Liver (tissue), 8 donors: ENCODE measurements at regions not wholly inside any gene's neighbourhood (a gene's known extent, or its start where the extent isn't known, plus 50 kb on each side); places are given as distances from the start of the nearest gene placed in this dataset.

ENCODE experiments used
- DNase-seq: peaks from one replicate; pipeline ENCODE4 v3.0.0-alpha.2; 2017; ENCODE audit warnings: low spot score
- H3K27ac ChIP-seq, 2 donors: one replicate each; pipeline ENCODE4 v1.7.0; 2013; ENCODE audit warnings: inconsistent platforms in 2 of 2, low read length in 2 of 2, control low read depth in 1 of 2, low read depth in 1 of 2, mild to moderate bottlenecking in 1 of 2
- H3K27me3 ChIP-seq, 4 donors: one replicate each; pipeline versions ENCODE4 v1.6.1 to v1.7.0; 2013; ENCODE audit warnings: low read length in 3 of 4, inconsistent platforms in 1 of 4, mild to moderate bottlenecking in 1 of 4, moderate library complexity in 1 of 4; ENCODE audit not compliant: control insufficient read depth in 4 of 4, insufficient read depth in 4 of 4
- H3K36me3 ChIP-seq, 4 donors: one replicate each; pipeline versions ENCODE4 v1.6.1 to v1.7.0; 2013; ENCODE audit warnings: low read length in 3 of 4, mild to moderate bottlenecking in 3 of 4, low read depth in 1 of 4, moderate library complexity in 1 of 4; ENCODE audit not compliant: control insufficient read depth in 4 of 4, insufficient read depth in 3 of 4
- H3K4me1 ChIP-seq, 4 donors: one replicate each; pipeline versions ENCODE4 v1.6.1 to v1.7.0; 2013; ENCODE audit warnings: low read length in 3 of 4, mild to moderate bottlenecking in 3 of 4, moderate library complexity in 1 of 4; ENCODE audit not compliant: control insufficient read depth in 4 of 4, insufficient read depth in 4 of 4
- H3K4me3 ChIP-seq, 3 donors: one replicate each; pipeline versions ENCODE4 v1.6.1 to v1.7.0; 2013; ENCODE audit warnings: low read length in 3 of 3, control low read depth in 1 of 3, low read depth in 1 of 3, mild to moderate bottlenecking in 1 of 3
- H3K9ac ChIP-seq, 2 donors: one replicate each; pipeline ENCODE4 v1.7.0; 2013; ENCODE audit warnings: low read length in 2 of 2, mild to moderate bottlenecking in 2 of 2, moderate library complexity in 2 of 2, control low read depth in 1 of 2, low read depth in 1 of 2
- H3K9me3 ChIP-seq, 4 donors: one replicate each; pipeline versions ENCODE4 v1.6.1 to v1.7.0; 2013; ENCODE audit warnings: low read length in 3 of 4; ENCODE audit not compliant: control insufficient read depth in 4 of 4
- EGR1 ChIP-seq, 2 donors: IDR thresholded peaks; 2 replicates each; pipeline ENCODE4 v1.6.1; 2016 to 2018; ENCODE audit warnings: antibody characterized with exemption in 2 of 2, low read depth in 2 of 2
- FOXA1 ChIP-seq: IDR thresholded peaks from 2 replicates; pipeline ENCODE4 v1.6.1; 2016; ENCODE audit warnings: antibody characterized with exemption
- FOXA2 ChIP-seq: IDR thresholded peaks from 2 replicates; pipeline ENCODE4 v1.6.1; 2016; ENCODE audit warnings: antibody characterized with exemption
- HNF4A ChIP-seq, 2 donors: conservative IDR thresholded peaks; 2 replicates each; pipeline ENCODE4 v1.6.1; 2016; ENCODE audit warnings: antibody characterized with exemption in 2 of 2, mild to moderate bottlenecking in 2 of 2
- HNF4G ChIP-seq: IDR thresholded peaks from 2 replicates; pipeline ENCODE4 v1.6.1; 2016; ENCODE audit warnings: antibody characterized with exemption
- NR2F2 ChIP-seq: IDR thresholded peaks from 2 replicates; pipeline ENCODE4 v1.6.1; 2016; ENCODE audit warnings: antibody characterized with exemption
- RAD21 ChIP-seq, 2 donors: IDR thresholded peaks; 2 replicates each; pipeline ENCODE4 v1.6.1; 2016; ENCODE audit warnings: antibody characterized with exemption in 2 of 2, mild to moderate bottlenecking in 2 of 2
- RXRA ChIP-seq, 2 donors: IDR thresholded peaks; 2 replicates each; pipeline ENCODE4 v1.6.1; 2017 to 2018; ENCODE audit warnings: antibody characterized with exemption in 2 of 2, mild to moderate bottlenecking in 1 of 2
- SP1 ChIP-seq: IDR thresholded peaks from 2 replicates; pipeline ENCODE4 v1.6.1; 2018; ENCODE audit warnings: antibody characterized with exemption, mild to moderate bottlenecking
- YY1 ChIP-seq: IDR thresholded peaks from 2 replicates; pipeline ENCODE4 v1.6.1; 2016; ENCODE audit warnings: antibody characterized with exemption, mild to moderate bottlenecking
- WGBS: extraction: QIAGEN DNeasy Blood & Tissue Kit; methylation state at CpG from one replicate; pipeline ENCODE4 v1.1.7; 2013; 5-methylcytosine and 5-hydroxymethylcytosine counted together
- TF ChIP-seq, protein P1 (sequence below): IDR thresholded peaks from 2 replicates; pipeline ENCODE4 v1.6.1; 2016; ENCODE audit warnings: antibody characterized with exemption
- TF ChIP-seq, protein P2 (sequence below): fragments of 150-350 bp; IDR thresholded peaks from 2 replicates; pipeline ENCODE4 v1.5.1; 2017; ENCODE audit warnings: improper control_type of control experiment, low read depth, low read length; ENCODE audit not compliant: missing input control
- TF ChIP-seq, protein P3 (sequence below): IDR thresholded peaks from 2 replicates; pipeline ENCODE4 v1.6.1; 2016; ENCODE audit warnings: antibody characterized with exemption
- TF ChIP-seq, protein P4 (sequence below): IDR thresholded peaks from 2 replicates; pipeline ENCODE4 v1.6.1; 2016; ENCODE audit warnings: antibody characterized with exemption, mild to moderate bottlenecking
- donor health status: healthy.
- donor health status: healthy.
- donor health status: healthy.
- donor health status: healthy.
- donor health status: healthy.

DNA sequence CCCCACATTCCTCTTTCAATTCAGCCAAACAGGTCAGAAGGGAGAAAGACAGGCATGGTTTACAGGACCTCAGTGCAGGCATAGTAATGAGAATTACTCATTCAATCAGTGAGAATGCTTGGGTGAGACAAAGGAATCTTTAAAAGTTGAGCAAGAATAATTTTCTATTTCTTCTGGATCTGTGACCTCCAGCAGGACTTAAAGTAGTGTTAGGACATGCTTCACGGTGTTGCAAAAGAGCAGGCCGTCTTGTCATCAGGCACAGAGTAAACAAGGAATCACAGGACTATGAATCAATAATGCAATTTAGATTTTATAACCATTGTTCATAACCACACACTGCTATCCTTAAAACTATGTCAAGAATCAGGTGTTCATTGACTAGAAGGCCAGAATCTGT, 130.6 kb upstream of the GLRA2 start (continued):
- TF ChIP-seq, protein P1, sequence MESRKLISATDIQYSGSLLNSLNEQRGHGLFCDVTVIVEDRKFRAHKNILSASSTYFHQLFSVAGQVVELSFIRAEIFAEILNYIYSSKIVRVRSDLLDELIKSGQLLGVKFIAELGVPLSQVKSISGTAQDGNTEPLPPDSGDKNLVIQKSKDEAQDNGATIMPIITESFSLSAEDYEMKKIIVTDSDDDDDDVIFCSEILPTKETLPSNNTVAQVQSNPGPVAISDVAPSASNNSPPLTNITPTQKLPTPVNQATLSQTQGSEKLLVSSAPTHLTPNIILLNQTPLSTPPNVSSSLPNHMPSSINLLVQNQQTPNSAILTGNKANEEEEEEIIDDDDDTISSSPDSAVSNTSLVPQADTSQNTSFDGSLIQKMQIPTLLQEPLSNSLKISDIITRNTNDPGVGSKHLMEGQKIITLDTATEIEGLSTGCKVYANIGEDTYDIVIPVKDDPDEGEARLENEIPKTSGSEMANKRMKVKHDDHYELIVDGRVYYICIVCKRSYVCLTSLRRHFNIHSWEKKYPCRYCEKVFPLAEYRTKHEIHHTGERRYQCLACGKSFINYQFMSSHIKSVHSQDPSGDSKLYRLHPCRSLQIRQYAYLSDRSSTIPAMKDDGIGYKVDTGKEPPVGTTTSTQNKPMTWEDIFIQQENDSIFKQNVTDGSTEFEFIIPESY, result no peak
- TF ChIP-seq NR2F2, result no peak
- TF ChIP-seq FOXA2, result no peak
- TF ChIP-seq, protein P2, sequence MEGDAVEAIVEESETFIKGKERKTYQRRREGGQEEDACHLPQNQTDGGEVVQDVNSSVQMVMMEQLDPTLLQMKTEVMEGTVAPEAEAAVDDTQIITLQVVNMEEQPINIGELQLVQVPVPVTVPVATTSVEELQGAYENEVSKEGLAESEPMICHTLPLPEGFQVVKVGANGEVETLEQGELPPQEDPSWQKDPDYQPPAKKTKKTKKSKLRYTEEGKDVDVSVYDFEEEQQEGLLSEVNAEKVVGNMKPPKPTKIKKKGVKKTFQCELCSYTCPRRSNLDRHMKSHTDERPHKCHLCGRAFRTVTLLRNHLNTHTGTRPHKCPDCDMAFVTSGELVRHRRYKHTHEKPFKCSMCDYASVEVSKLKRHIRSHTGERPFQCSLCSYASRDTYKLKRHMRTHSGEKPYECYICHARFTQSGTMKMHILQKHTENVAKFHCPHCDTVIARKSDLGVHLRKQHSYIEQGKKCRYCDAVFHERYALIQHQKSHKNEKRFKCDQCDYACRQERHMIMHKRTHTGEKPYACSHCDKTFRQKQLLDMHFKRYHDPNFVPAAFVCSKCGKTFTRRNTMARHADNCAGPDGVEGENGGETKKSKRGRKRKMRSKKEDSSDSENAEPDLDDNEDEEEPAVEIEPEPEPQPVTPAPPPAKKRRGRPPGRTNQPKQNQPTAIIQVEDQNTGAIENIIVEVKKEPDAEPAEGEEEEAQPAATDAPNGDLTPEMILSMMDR, result no peak

DNA sequence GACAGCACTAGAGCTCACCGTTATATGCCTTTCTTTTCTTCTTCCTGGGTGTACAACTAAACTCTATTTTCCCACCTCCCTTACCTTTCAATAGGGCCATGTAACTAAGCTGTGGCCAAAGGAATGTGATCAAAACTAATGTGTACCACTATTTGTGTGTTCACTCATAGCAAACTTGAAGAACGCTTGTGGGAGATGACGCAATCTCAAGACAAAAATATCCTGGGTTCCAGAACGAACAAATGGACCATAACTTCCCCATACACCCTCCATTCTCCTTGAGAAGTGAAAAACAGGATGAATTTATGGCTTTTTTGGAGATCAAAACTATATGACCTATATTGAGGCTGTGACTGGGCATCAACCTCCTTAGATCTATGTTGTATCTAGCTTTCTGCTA, 139.7 kb upstream of the GLRA2 start:
- TF ChIP-seq HNF4G, result no peak
- no peak for TF ChIP-seq FOXA2
- TF ChIP-seq RXRA (IDR thresholded peaks at IDR 0.05), result no peak
- no peak for TF ChIP-seq YY1
- no peak for TF ChIP-seq RAD21 (IDR thresholded peaks at IDR 0.05)
- TF ChIP-seq EGR1 (IDR thresholded peaks at IDR 0.05; ENCODE audit: low read depth in 2 of 2), result no peak
- TF ChIP-seq, protein P3, sequence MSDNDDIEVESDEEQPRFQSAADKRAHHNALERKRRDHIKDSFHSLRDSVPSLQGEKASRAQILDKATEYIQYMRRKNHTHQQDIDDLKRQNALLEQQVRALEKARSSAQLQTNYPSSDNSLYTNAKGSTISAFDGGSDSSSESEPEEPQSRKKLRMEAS, result no peak
- TF ChIP-seq, protein P4, sequence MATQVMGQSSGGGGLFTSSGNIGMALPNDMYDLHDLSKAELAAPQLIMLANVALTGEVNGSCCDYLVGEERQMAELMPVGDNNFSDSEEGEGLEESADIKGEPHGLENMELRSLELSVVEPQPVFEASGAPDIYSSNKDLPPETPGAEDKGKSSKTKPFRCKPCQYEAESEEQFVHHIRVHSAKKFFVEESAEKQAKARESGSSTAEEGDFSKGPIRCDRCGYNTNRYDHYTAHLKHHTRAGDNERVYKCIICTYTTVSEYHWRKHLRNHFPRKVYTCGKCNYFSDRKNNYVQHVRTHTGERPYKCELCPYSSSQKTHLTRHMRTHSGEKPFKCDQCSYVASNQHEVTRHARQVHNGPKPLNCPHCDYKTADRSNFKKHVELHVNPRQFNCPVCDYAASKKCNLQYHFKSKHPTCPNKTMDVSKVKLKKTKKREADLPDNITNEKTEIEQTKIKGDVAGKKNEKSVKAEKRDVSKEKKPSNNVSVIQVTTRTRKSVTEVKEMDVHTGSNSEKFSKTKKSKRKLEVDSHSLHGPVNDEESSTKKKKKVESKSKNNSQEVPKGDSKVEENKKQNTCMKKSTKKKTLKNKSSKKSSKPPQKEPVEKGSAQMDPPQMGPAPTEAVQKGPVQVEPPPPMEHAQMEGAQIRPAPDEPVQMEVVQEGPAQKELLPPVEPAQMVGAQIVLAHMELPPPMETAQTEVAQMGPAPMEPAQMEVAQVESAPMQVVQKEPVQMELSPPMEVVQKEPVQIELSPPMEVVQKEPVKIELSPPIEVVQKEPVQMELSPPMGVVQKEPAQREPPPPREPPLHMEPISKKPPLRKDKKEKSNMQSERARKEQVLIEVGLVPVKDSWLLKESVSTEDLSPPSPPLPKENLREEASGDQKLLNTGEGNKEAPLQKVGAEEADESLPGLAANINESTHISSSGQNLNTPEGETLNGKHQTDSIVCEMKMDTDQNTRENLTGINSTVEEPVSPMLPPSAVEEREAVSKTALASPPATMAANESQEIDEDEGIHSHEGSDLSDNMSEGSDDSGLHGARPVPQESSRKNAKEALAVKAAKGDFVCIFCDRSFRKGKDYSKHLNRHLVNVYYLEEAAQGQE, result no peak
- TF ChIP-seq SP1, result no peak
- 68% methylated on average over 4 of the region's 4 CpGs for WGBS
- no peak overlapping the region for H3K4me3 ChIP-seq
- H3K9ac ChIP-seq, result no peak overlapping the region
- H3K27me3 ChIP-seq, result no peaks in the 10 kb centered on the region
- H3K27ac ChIP-seq, result no peak overlapping the region
- DNase-seq, result no peak
- no peaks in the 10 kb centered on the region for H3K4me1 ChIP-seq
- H3K36me3 ChIP-seq, result no peaks in the 10 kb centered on the region
- no peaks in the 10 kb centered on the region for H3K9me3 ChIP-seq

DNA sequence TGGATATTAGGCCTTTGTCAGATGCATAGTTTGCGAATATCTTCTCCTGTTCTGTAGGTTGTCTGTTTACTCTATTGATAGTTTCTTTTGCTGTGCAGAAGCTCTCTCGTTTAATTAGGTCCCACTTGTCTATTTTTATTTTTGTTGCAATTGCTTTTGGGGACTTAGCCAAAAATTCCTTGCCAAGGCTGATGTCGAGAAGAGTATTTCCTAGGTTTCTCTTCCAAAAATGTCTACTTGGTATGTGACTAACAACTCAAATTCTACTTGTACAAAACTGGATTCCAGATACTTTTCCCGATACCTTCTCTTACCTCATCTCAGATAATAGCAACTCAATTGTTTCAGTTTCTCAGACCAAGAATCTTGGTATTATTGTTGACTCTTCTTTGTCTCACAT, 142.4 kb upstream of the GLRA2 start:
- WGBS, result 68% methylated on average over 4 of the region's 4 CpGs
- no peak for DNase-seq
- no peaks in the 10 kb centered on the region for H3K36me3 ChIP-seq
- H3K9ac ChIP-seq, result no peak overlapping the region
- H3K9me3 ChIP-seq, result no peaks in the 10 kb centered on the region
- H3K4me1 ChIP-seq, result no peaks in the 10 kb centered on the region
- H3K27ac ChIP-seq, result no peak overlapping the region
- no peaks in the 10 kb centered on the region for H3K27me3 ChIP-seq
- H3K4me3 ChIP-seq, result no peak overlapping the region
- TF ChIP-seq FOXA1, result no peak
- TF ChIP-seq HNF4A (conservative IDR thresholded peaks at IDR 0.05), result no peak
- TF ChIP-seq HNF4G, result no peak
- TF ChIP-seq, protein P4, result no peak
- TF ChIP-seq, protein P1, result no peak
